SK-N-SH treated with all-trans-retinoic acid at 6 μM for 48 hours (cell line): ENCODE measurements at regions not wholly inside any gene's neighbourhood (a gene's known extent, or its start where the extent isn't known, plus 50 kb on each side); places are given as distances from the start of the nearest gene placed in this dataset.

ENCODE experiments used
- ATAC-seq: fragments of 200-7000 bp; cut with Tn5 transposase; 3 replicates; pipeline ENCODE4 v1.9.1; 2020; ENCODE audit warnings: mild to moderate bottlenecking, moderate library complexity
- ARNTL ChIP-seq: fragments of 450-650 bp; formaldehyde crosslinking; IDR thresholded peaks from 2 replicates; pipeline ENCODE4 v1.5.0; 2020; ENCODE audit warnings: low read depth, mild to moderate bottlenecking, moderate library complexity, borderline replicate concordance
- BACH2 ChIP-seq: fragments of 250-450 bp; sonication (Bioruptor Pico); IDR thresholded peaks from 2 replicates; pipeline ENCODE4 v1.9.0; 2021; ENCODE audit warnings: mild to moderate bottlenecking, borderline replicate concordance
- CSDC2 ChIP-seq: fragments of 250-450 bp; sonication (Bioruptor Pico); IDR thresholded peaks from 2 replicates; pipeline ENCODE4 v1.5.0; 2020; ENCODE audit warnings: mild to moderate bottlenecking, moderate library complexity
- ESRRG ChIP-seq: fragments of 250-450 bp; sonication (Bioruptor Pico); IDR thresholded peaks from 2 replicates; pipeline ENCODE4 v1.6.1; 2021; ENCODE audit warnings: mild to moderate bottlenecking
- GLIS3 ChIP-seq: fragments of 250-450 bp; sonication (Bioruptor Pico); IDR thresholded peaks from 2 replicates; pipeline ENCODE4 v1.5.0; 2020; ENCODE audit warnings: mild to moderate bottlenecking, moderate library complexity
- ISL1 ChIP-seq: fragments of 250-450 bp; sonication (Bioruptor Pico); IDR thresholded peaks from 2 replicates; pipeline ENCODE4 v2.1.2; 2022; ENCODE audit warnings: mild to moderate bottlenecking, moderate library complexity
- PPARA ChIP-seq: fragments of 250-450 bp; sonication (Bioruptor Pico); IDR thresholded peaks from 2 replicates; pipeline ENCODE4 v1.5.0; 2020; ENCODE audit warnings: mild to moderate bottlenecking, borderline replicate concordance
- RARB ChIP-seq: fragments of 250-450 bp; sonication (Bioruptor Pico); IDR thresholded peaks from 2 replicates; pipeline ENCODE4 v1.8.0; 2021; ENCODE audit warnings: mild to moderate bottlenecking, moderate library complexity
- TCF4 ChIP-seq: fragments of 250-450 bp; sonication (Bioruptor Pico); IDR thresholded peaks from 2 replicates; pipeline ENCODE4 v1.8.0; 2021; ENCODE audit warnings: mild to moderate bottlenecking, moderate library complexity, borderline replicate concordance
- TOX ChIP-seq: fragments of 250-450 bp; sonication (Bioruptor Pico); IDR thresholded peaks from 2 replicates; pipeline ENCODE4 v1.8.0; 2021; ENCODE audit warnings: mild to moderate bottlenecking, moderate library complexity, borderline replicate concordance
- ZC3H10 ChIP-seq: fragments of 250-450 bp; sonication (Bioruptor Pico); IDR thresholded peaks from 2 replicates; pipeline ENCODE4 v1.5.1; 2021; ENCODE audit warnings: mild to moderate bottlenecking, moderate library complexity
- ZFP3 ChIP-seq: fragments of 250-450 bp; sonication (Bioruptor Pico); IDR thresholded peaks from 2 replicates; pipeline ENCODE4 v1.5.0; 2020; ENCODE audit warnings: mild to moderate bottlenecking, moderate library complexity
- ZFP30 ChIP-seq: fragments of 450-650 bp; formaldehyde crosslinking; IDR thresholded peaks from 2 replicates; pipeline ENCODE4 v1.5.0; 2022; ENCODE audit warnings: mild to moderate bottlenecking, moderate library complexity
- ZNF565 ChIP-seq: fragments of 450-650 bp; formaldehyde crosslinking; conservative IDR thresholded peaks from 2 replicates; pipeline ENCODE4 v1.5.0; 2020; ENCODE audit warnings: low read depth, mild to moderate bottlenecking, moderate library complexity
- ZNF70 ChIP-seq: fragments of 450-650 bp; formaldehyde crosslinking; IDR thresholded peaks from 2 replicates; pipeline ENCODE4 v1.5.0; 2020; ENCODE audit warnings: mild to moderate bottlenecking, moderate library complexity
- TF ChIP-seq, protein P1 (sequence below): fragments of 250-450 bp; sonication (Bioruptor Pico); IDR thresholded peaks from 2 replicates; pipeline ENCODE4 v1.5.1; 2021; ENCODE audit warnings: mild to moderate bottlenecking, moderate library complexity
- TF ChIP-seq, protein P2 (sequence below): fragments of 250-450 bp; sonication (Bioruptor Pico); IDR thresholded peaks from 2 replicates; pipeline ENCODE4 v1.5.1; 2020; ENCODE audit warnings: low read depth, mild to moderate bottlenecking, moderate library complexity
- TF ChIP-seq, protein P3 (sequence below): fragments of 250-450 bp; sonication (Bioruptor Pico); IDR thresholded peaks from 2 replicates; pipeline ENCODE4 v1.8.0; 2021; ENCODE audit warnings: low read depth, mild to moderate bottlenecking, moderate library complexity, borderline replicate concordance
- TF ChIP-seq, protein P4 (sequence below): fragments of 250-450 bp; sonication (Bioruptor Pico); IDR thresholded peaks from 2 replicates; pipeline ENCODE4 v1.5.0; 2020; ENCODE audit warnings: mild to moderate bottlenecking, moderate library complexity
- TF ChIP-seq, protein P5 (sequence below): fragments of 250-450 bp; sonication (Bioruptor Pico); IDR thresholded peaks from 2 replicates; pipeline ENCODE4 v1.8.0; 2020; ENCODE audit warnings: mild to moderate bottlenecking, moderate library complexity, borderline replicate concordance

DNA sequence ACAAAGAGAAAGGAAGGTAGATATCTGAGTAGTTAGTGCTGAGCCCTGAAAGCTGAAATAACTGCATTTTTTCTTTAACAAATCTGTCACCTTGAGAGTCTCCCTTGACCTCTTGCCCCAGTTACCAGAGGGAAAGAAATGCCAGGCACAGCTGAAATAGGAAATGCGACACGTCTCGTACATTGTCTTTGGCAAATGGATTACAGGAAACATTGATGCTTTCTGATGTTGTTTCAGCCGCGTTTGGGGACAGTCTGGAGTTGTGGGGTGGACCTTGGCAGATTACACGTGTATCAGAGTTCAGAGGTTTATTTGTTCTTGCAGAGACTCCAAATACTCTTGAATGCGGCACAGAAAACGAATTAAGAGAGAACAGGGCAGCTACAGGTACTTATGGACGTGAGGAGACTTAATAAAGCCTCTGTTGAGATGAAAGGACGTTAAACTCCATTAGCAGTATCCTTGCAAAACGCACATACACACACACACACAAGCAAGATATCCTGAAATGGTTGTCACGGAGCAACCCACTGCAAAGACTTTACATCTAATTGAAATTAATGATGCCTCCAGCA is 272.8 kb upstream of the RORA start:
- ATAC-seq: no peak
- TF ChIP-seq ZFP3 (CRISPR knock-in tag) (no peak), ZNF70 (no peak), ESRRG (CRISPR knock-in tag) (no peak), ARNTL (CRISPR knock-in tag) (no peak)
- TF ChIP-seq, all 23 proteins: peak for 0

DNA sequence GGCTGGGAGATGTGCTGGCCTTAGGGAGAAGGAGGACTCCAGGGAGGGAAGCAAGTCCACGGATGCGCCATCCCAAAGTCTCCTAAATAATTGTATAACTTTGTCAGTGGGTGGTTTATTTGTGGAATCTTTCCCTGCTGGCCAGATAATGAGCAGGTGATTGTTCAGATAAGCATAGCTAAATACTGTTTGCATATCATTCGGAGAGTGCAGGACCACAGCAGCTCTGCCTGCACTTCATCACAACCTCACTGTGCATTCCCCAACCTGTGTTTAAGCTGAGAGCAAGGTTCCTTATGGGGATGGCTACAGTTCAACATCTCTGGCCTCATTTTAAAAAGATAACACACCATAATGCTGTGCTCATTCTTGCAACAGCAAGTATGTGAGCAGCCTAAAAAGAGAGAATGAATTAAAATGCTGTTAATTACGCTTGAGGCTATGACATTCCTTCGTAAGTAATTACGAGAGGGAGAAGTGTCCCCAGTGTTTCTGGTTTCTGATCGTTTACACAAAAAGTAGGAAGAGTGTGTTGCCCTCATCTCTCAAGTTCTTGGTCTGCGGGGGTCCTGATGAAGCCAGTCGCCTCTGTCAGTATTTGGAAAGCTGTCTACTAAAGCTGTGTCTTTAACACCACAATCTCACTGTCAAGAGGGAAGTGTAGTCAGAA is 272.0 kb upstream of the RORA start:
- ATAC-seq: no peak; the same call in 2 of the 3 replicates
- TF ChIP-seq TOX (CRISPR knock-in tag) (no peak), ZNF565 (no peak), BACH2 (CRISPR knock-in tag) (no peak)
- TF ChIP-seq, protein P1, sequence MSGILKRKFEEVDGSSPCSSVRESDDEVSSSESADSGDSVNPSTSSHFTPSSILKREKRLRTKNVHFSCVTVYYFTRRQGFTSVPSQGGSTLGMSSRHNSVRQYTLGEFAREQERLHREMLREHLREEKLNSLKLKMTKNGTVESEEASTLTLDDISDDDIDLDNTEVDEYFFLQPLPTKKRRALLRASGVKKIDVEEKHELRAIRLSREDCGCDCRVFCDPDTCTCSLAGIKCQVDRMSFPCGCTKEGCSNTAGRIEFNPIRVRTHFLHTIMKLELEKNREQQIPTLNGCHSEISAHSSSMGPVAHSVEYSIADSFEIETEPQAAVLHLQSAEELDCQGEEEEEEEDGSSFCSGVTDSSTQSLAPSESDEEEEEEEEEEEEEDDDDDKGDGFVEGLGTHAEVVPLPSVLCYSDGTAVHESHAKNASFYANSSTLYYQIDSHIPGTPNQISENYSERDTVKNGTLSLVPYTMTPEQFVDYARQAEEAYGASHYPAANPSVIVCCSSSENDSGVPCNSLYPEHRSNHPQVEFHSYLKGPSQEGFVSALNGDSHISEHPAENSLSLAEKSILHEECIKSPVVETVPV: no peak
- TF ChIP-seq, protein P2, sequence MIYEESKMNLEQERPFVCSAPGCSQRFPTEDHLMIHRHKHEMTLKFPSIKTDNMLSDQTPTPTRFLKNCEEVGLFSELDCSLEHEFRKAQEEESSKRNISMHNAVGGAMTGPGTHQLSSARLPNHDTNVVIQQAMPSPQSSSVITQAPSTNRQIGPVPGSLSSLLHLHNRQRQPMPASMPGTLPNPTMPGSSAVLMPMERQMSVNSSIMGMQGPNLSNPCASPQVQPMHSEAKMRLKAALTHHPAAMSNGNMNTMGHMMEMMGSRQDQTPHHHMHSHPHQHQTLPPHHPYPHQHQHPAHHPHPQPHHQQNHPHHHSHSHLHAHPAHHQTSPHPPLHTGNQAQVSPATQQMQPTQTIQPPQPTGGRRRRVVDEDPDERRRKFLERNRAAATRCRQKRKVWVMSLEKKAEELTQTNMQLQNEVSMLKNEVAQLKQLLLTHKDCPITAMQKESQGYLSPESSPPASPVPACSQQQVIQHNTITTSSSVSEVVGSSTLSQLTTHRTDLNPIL (CRISPR knock-in tag): no peak
- TF ChIP-seq, all 23 proteins: peak for 0

DNA sequence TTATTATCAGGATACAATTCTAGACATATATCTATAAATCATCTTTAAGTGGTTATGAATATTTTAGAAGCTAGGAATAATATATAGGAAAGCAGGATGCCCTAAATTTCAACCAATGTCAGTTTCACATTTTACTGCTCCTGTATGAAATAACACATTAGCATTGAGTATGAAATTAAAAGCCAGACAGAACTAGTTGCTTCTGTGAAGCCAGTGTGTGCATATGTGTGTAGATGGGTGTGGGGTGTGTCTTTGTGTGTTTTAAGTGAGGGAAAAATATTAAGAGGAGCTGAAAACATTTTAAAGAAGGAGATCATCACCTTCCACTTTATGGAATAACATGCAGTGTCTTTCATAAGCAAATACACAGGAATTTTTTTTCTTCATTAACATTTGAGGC is 271.4 kb upstream of the RORA start:
- no peak for ATAC-seq
- TF ChIP-seq ARNTL (CRISPR knock-in tag): no peak
- TF ChIP-seq, protein P3, sequence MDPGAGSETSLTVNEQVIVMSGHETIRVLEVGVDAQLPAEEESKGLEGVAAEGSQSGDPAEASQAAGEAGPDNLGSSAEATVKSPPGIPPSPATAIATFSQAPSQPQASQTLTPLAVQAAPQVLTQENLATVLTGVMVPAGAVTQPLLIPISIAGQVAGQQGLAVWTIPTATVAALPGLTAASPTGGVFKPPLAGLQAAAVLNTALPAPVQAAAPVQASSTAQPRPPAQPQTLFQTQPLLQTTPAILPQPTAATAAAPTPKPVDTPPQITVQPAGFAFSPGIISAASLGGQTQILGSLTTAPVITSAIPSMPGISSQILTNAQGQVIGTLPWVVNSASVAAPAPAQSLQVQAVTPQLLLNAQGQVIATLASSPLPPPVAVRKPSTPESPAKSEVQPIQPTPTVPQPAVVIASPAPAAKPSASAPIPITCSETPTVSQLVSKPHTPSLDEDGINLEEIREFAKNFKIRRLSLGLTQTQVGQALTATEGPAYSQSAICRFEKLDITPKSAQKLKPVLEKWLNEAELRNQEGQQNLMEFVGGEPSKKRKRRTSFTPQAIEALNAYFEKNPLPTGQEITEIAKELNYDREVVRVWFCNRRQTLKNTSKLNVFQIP (CRISPR knock-in tag): no peak
- TF ChIP-seq ZNF565: no peak
- no peak for TF ChIP-seq ESRRG (CRISPR knock-in tag)
- no peak for TF ChIP-seq TCF4
- no peak for TF ChIP-seq BACH2 (CRISPR knock-in tag)
- TF ChIP-seq, protein P4, sequence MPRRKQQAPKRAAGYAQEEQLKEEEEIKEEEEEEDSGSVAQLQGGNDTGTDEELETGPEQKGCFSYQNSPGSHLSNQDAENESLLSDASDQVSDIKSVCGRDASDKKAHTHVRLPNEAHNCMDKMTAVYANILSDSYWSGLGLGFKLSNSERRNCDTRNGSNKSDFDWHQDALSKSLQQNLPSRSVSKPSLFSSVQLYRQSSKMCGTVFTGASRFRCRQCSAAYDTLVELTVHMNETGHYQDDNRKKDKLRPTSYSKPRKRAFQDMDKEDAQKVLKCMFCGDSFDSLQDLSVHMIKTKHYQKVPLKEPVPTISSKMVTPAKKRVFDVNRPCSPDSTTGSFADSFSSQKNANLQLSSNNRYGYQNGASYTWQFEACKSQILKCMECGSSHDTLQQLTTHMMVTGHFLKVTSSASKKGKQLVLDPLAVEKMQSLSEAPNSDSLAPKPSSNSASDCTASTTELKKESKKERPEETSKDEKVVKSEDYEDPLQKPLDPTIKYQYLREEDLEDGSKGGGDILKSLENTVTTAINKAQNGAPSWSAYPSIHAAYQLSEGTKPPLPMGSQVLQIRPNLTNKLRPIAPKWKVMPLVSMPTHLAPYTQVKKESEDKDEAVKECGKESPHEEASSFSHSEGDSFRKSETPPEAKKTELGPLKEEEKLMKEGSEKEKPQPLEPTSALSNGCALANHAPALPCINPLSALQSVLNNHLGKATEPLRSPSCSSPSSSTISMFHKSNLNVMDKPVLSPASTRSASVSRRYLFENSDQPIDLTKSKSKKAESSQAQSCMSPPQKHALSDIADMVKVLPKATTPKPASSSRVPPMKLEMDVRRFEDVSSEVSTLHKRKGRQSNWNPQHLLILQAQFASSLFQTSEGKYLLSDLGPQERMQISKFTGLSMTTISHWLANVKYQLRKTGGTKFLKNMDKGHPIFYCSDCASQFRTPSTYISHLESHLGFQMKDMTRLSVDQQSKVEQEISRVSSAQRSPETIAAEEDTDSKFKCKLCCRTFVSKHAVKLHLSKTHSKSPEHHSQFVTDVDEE (CRISPR knock-in tag): no peak
- no peak for TF ChIP-seq ZNF70
- TF ChIP-seq ZFP3 (CRISPR knock-in tag): no peak
- TF ChIP-seq GLIS3 (CRISPR knock-in tag): no peak

DNA sequence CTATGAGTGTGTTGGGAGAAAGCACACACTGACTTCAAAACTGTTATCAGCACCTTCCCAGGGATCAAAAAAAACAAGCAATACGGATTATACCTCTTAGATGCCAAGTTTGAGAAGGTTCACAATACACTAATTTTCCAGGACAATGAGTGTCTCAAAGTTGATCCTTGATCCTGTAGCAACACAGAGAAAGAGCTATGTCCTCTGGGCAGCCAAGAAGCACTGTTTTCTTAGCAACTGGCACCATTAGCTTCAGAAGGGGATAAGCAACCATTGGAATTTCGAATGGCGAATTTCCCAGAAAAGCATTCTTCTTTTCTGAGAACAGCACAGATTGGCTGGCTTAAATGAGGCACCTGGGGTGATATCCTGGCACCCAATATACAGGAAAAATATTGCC is 270.3 kb upstream of the RORA start:
- no peak for ATAC-seq
- TF ChIP-seq ZC3H10 (CRISPR knock-in tag): no peak
- no peak for TF ChIP-seq ZFP30 (CRISPR knock-in tag)
- TF ChIP-seq ZFP3 (CRISPR knock-in tag): no peak
- TF ChIP-seq ARNTL (CRISPR knock-in tag): no peak
- TF ChIP-seq, protein P5, sequence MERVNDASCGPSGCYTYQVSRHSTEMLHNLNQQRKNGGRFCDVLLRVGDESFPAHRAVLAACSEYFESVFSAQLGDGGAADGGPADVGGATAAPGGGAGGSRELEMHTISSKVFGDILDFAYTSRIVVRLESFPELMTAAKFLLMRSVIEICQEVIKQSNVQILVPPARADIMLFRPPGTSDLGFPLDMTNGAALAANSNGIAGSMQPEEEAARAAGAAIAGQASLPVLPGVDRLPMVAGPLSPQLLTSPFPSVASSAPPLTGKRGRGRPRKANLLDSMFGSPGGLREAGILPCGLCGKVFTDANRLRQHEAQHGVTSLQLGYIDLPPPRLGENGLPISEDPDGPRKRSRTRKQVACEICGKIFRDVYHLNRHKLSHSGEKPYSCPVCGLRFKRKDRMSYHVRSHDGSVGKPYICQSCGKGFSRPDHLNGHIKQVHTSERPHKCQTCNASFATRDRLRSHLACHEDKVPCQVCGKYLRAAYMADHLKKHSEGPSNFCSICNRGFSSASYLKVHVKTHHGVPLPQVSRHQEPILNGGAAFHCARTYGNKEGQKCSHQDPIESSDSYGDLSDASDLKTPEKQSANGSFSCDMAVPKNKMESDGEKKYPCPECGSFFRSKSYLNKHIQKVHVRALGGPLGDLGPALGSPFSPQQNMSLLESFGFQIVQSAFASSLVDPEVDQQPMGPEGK (CRISPR knock-in tag): no peak
- TF ChIP-seq ZNF565: no peak
- no peak for TF ChIP-seq CSDC2
- TF ChIP-seq RARB: no peak
- no peak for TF ChIP-seq ISL1 (CRISPR knock-in tag)
- no peak for TF ChIP-seq ZNF70
- TF ChIP-seq TOX (CRISPR knock-in tag): no peak
- TF ChIP-seq, protein P4 (CRISPR knock-in tag): no peak
- TF ChIP-seq PPARA (CRISPR knock-in tag): no peak
- TF ChIP-seq, protein P1: no peak
- no peak for TF ChIP-seq TCF4
- no peak for TF ChIP-seq BACH2 (CRISPR knock-in tag)
